GM23248 (cell line): ENCODE measurements at regions not wholly inside any gene's neighbourhood (a gene's known extent, or its start where the extent isn't known, plus 50 kb on each side); places are given as distances from the start of the nearest gene placed in this dataset.

Experiments used
- DNase-seq: peaks from one replicate; pipeline ENCODE4 v3.0.0-alpha.2; 2015
- H2AFZ ChIP-seq: fragments of 200-600 bp; sonication (generic); 2 replicates; pipeline ENCODE4 v1.6.1; 2016; ENCODE audit warnings: antibody characterized with exemption
- H3F3A ChIP-seq: fragments of 200-600 bp; sonication (generic); 2 replicates; pipeline ENCODE4 v1.6.1; 2016; ENCODE audit warnings: mild to moderate bottlenecking, antibody characterized with exemption, mixed run types; ENCODE audit not compliant: insufficient read depth
- H3K27ac ChIP-seq: fragments of 200-600 bp; sonication (generic); 2 replicates; pipeline ENCODE4 v1.5.1; 2016; ENCODE audit warnings: mild to moderate bottlenecking
- H3K27me3 ChIP-seq: fragments of 200-600 bp; sonication (generic); replicated peaks from 2 replicates; pipeline ENCODE4 v1.6.1; 2016; ENCODE audit warnings: mild to moderate bottlenecking; ENCODE audit not compliant: insufficient read depth
- H3K36me3 ChIP-seq: fragments of 200-600 bp; sonication (generic); 2 replicates; pipeline ENCODE4 v1.6.1; 2016; ENCODE audit warnings: low read depth, mild to moderate bottlenecking
- H3K4me1 ChIP-seq: fragments of 200-600 bp; sonication (generic); 2 replicates; pipeline ENCODE4 v1.6.1; 2016; ENCODE audit warnings: mild to moderate bottlenecking; ENCODE audit not compliant: insufficient read depth
- H3K4me2 ChIP-seq: fragments of 200-600 bp; sonication (generic); one replicate; pipeline ENCODE4 v1.6.1; 2016; ENCODE audit warnings: mild to moderate bottlenecking; ENCODE audit not compliant: unreplicated experiment
- H3K4me3 ChIP-seq: fragments of 200-600 bp; sonication (generic); 2 replicates; pipeline ENCODE4 v1.5.1; 2016; ENCODE audit warnings: mild to moderate bottlenecking
- H3K79me2 ChIP-seq: fragments of 200-600 bp; sonication (generic); 2 replicates; pipeline ENCODE4 v1.6.1; 2016; ENCODE audit warnings: mild to moderate bottlenecking; ENCODE audit not compliant: insufficient read depth
- H3K9ac ChIP-seq: fragments of 200-600 bp; sonication (generic); 2 replicates; pipeline ENCODE4 v1.6.1; 2016; ENCODE audit warnings: mild to moderate bottlenecking
- H3K9me2 ChIP-seq: fragments of 200-600 bp; sonication (generic); 2 replicates; pipeline ENCODE4 v1.6.1; 2016; ENCODE audit warnings: mixed run types, mild to moderate bottlenecking, moderate library complexity; ENCODE audit not compliant: insufficient read depth
- H3K9me3 ChIP-seq: fragments of 200-600 bp; sonication (generic); one replicate; pipeline ENCODE4 v1.6.1; 2017; ENCODE audit warnings: low read depth
- H4K20me1 ChIP-seq: fragments of 200-600 bp; sonication (generic); 2 replicates; pipeline ENCODE4 v1.6.0; 2016; ENCODE audit not compliant: insufficient read depth
- EZH2 ChIP-seq: fragments of 200-600 bp; sonication (generic); IDR thresholded peaks from 2 replicates; pipeline ENCODE4 v1.6.1; 2018; ENCODE audit warnings: antibody characterized with exemption, mild to moderate bottlenecking; ENCODE audit not compliant: insufficient read depth, poor library complexity, severe bottlenecking
- EZH2phosphoT487 ChIP-seq: fragments of 200-600 bp; sonication (generic); IDR thresholded peaks from 2 replicates; pipeline ENCODE4 v1.6.1; 2018; ENCODE audit warnings: antibody characterized with exemption, moderate library complexity, mild to moderate bottlenecking, low read depth; ENCODE audit not compliant: insufficient read depth
- WGBS, 2 experiments: methylation state at CpG; one replicate each; pipeline ENCODE4 v1.1.6; 2015 to 2017; ENCODE audit warnings: low lambda C conversion rate in 2 of 2, low coverage in 1 of 2; ENCODE audit errors: missing lambda C conversion rate in 2 of 2; 5-methylcytosine and 5-hydroxymethylcytosine counted together
- in situ Hi-C: fragments of 300-500 bp; cut with MboI; formaldehyde crosslinking; loops from 2 replicates; pipeline ENCODE4 v1.15.0; 2020

DNA sequence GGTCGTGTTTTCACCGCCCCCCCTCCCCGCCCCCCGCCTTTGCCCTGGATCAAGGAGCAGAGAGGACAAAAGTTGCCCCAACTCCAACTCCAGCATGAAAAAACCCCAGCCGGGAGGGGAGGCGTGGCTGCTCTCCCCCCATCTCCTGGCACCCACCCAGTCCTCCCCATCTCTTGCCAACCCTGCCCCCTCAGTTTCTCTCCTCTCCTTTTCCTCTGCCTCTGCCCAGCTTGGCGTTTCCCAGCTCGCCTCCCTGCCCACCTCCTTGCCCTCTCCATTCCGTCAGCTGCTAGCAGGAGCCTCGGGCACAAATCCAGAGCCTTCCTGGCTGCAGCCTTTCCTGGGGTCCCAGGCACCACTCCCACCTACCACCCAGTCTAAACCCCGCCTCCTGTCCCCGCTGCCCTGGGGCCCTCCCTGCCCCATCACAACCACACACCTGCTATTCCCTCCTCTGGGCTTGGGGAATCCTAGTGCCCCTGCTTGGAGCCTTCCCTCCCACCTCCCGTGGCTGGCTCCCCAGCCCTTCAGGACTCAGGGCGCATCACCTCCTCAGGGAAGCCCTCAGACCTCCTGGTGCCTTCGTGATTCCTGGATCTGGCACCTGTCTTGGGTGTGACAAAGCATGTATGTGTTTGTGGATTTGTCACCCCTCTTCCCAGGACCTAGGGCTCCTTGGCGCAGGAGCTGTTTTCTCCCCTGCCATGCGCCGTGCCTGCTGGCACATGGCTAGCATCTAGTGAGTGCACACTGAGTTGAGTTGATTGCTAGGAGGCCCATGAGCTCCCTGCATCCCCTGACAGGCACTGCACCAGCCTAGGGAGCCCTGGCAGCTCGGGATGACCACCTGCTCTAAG lies 209.1 kb downstream of the TFCP2L1 start:
- 13 to 16% methylated on average over 12 to 19 of the region's 19 CpGs for WGBS, 2 experiments
- Histone ChIP-seq H4K20me1 (no peaks in the 10 kb centered on the region), H3K9ac (peak overlapping the region; percentile 74), H3K36me3 (no peaks in the 10 kb centered on the region), H3K27ac (no peak overlapping the region), H3K79me2 (no peaks in the 10 kb centered on the region), H3F3A (0 out of 2 replicates have a peak, but pooled peaks cover 6% of the 10 kb centered on the region), H3K4me2 (peak overlapping the region; percentile 39), H3K4me1 (peaks cover 5% of the 10 kb centered on the region; the same call in 1 of the 2 replicates), H3K4me3 (peak overlapping the region; percentile 55), H3K27me3 (no peaks in the 10 kb centered on the region), H3K9me3 (no peaks in the 10 kb centered on the region), H2AFZ (0 out of 2 replicates have a peak overlapping the region, but pooled peaks have one; percentile 17), H3K9me2 (no peaks in the 10 kb centered on the region)
- in situ Hi-C loops = loop anchor here (5.0 to 25.0 kb wide), 3 partner anchors 384 to 739 kb away; partner anchors contain the start of gene INHBB
- DNase-seq = peak; percentile 30
- no peak for TF ChIP-seq EZH2phosphoT487
- TF ChIP-seq EZH2 = no peak

GRCh38 chr2:121076498-121076820 lies 208.5 kb downstream of the TFCP2L1 start:
- H3K9me3 ChIP-seq = no peaks in the 10 kb centered on the region
- no peaks in the 10 kb centered on the region for H3K79me2 ChIP-seq
- H3K27me3 ChIP-seq = no peaks in the 10 kb centered on the region
- TF ChIP-seq EZH2phosphoT487 (no peak), EZH2 (no peak)
- in situ Hi-C loops = loop anchor here (5.0 to 25.0 kb wide), 3 partner anchors 384 to 739 kb away; partner anchors contain the start of gene INHBB
- no peak overlapping the region for H3K9ac ChIP-seq
- no peak overlapping the region for H3K27ac ChIP-seq
- no peaks in the 10 kb centered on the region for H3K36me3 ChIP-seq
- no peak overlapping the region for H2AFZ ChIP-seq
- H4K20me1 ChIP-seq = no peaks in the 10 kb centered on the region
- no peak for DNase-seq
- no peaks in the 10 kb centered on the region for H3K9me2 ChIP-seq
- H3K4me1 ChIP-seq = peaks cover 5% of the 10 kb centered on the region; the same call in 1 of the 2 replicates
- WGBS, 2 experiments = 43 to 49% methylated on average over 8 of the region's 8 CpGs
- H3F3A ChIP-seq = 0 out of 2 replicates have a peak, but pooled peaks cover 6% of the 10 kb centered on the region
- H3K4me2 ChIP-seq = no peak overlapping the region
- no peak overlapping the region for H3K4me3 ChIP-seq

DNA sequence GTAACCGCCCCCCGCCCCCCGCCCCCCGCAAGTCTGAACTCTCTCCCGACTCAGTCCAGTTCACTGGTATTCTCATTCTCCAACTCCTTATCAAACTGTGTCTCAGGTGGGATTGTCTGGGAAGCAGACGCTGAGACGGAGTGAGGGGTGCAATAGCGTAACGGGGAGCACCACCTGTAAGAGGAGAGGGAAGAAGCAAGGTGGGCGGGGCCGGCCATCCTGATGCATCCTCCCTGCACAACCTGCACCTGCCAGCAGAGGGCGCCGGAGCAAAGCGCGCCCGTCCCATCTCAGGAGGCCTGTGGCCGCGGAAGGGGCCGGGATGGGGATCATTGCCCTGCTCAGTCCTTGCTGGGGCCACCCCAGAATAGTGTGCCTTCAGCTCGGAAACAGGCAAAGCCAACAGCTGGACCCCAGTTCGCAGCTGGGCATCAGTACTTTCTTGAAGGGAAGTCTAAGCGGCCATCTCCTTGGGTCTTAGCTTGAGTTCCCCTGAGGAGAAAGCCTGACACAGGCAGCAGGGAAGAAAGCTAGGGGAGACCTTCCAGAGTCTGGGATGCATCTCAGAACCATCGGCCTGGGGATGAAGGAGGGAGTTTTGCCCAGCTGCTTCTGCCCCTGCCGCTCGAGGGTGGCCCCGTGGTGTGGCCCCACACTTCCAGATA lies 208.0 kb downstream of the TFCP2L1 start:
- 49 to 54% methylated on average over 25 to 26 of the region's 26 CpGs for WGBS, 2 experiments
- no peak overlapping the region for H3K4me2 ChIP-seq
- TF ChIP-seq EZH2 (no peak), EZH2phosphoT487 (no peak)
- H3K9me3 ChIP-seq = no peaks in the 10 kb centered on the region
- H3K36me3 ChIP-seq = no peaks in the 10 kb centered on the region
- no peak overlapping the region for H3K9ac ChIP-seq
- no peak overlapping the region for H3K4me3 ChIP-seq
- H2AFZ ChIP-seq = no peak overlapping the region
- DNase-seq = peak; percentile 76
- no peak overlapping the region for H3K27ac ChIP-seq
- H3F3A ChIP-seq = 0 out of 2 replicates have a peak, but pooled peaks cover 6% of the 10 kb centered on the region
- H3K9me2 ChIP-seq = no peaks in the 10 kb centered on the region
- H3K79me2 ChIP-seq = no peaks in the 10 kb centered on the region
- no peaks in the 10 kb centered on the region for H3K27me3 ChIP-seq
- in situ Hi-C loops = loop anchor here (5.0 to 25.0 kb wide), 3 partner anchors 385 to 740 kb away; partner anchors contain the start of gene INHBB
- H3K4me1 ChIP-seq = peaks cover 5% of the 10 kb centered on the region; the same call in 1 of the 2 replicates
- no peaks in the 10 kb centered on the region for H4K20me1 ChIP-seq

- WGBS, 2 experiments = 78 to 79% methylated on average over 7 of the region's 7 CpGs
- Histone ChIP-seq H3K9me2 (no peaks in the 10 kb centered on the region), H3K36me3 (no peaks in the 10 kb centered on the region), H3K79me2 (no peaks in the 10 kb centered on the region), H3K4me3 (no peak overlapping the region), H4K20me1 (no peaks in the 10 kb centered on the region), H3K4me2 (no peak overlapping the region), H3K27me3 (peaks cover 2% of the 10 kb centered on the region; the same call in 1 of the 2 replicates), H3K4me1 (peaks cover 5% of the 10 kb centered on the region; the same call in 1 of the 2 replicates), H3K27ac (no peak overlapping the region), H2AFZ (no peak overlapping the region), H3K9me3 (no peaks in the 10 kb centered on the region), H3F3A (0 out of 2 replicates have a peak, but pooled peaks cover 6% of the 10 kb centered on the region), H3K9ac (no peak overlapping the region)
- in situ Hi-C loops = loop anchor here (5.0 to 25.0 kb wide), 3 partner anchors 387 to 742 kb away; partner anchors contain the start of gene INHBB
- no peak for DNase-seq
- no peak for TF ChIP-seq EZH2phosphoT487
Measured at GRCh38 chr2:121078899-121079298, 206.1 kb downstream of the TFCP2L1 start.
